CD4-positive, alpha-beta T cell treated with Interleukin-17A for 4 hours (primary cell): ENCODE measurements at regions not wholly inside any gene's neighbourhood (a gene's known extent, or its start where the extent isn't known, plus 50 kb on each side); places are given as distances from the start of the nearest gene placed in this dataset.
"Not testable (repeated sequence)": the region's sequence is repeated elsewhere in the genome, so short reads cannot be mapped to it uniquely, and the experiment has no call there.

Source experiments
- DNase-seq: peaks from one replicate; pipeline ENCODE4 v3.0.0-alpha.2; 2020; ENCODE audit warnings: mixed read lengths

DNA sequence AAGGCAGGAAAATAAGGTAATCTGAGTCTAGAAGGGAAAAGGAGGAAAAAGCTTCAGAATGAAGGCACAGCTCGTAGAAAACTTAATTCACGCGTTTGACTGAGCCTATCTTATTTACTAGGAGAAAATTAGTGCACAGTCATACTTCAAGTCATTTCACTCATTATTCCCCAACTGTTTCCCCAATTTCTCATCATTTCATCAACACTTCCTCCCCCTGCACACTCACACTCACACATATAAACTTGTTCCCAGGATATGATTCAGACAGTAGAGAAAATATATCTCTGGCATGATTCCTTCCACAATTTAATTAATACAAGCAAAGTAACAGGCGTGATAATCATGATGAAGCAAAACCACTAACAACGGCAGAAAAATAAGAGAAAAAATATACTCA lies 94.5 kb upstream of the F13A1 start:
- no peak for DNase-seq

DNA sequence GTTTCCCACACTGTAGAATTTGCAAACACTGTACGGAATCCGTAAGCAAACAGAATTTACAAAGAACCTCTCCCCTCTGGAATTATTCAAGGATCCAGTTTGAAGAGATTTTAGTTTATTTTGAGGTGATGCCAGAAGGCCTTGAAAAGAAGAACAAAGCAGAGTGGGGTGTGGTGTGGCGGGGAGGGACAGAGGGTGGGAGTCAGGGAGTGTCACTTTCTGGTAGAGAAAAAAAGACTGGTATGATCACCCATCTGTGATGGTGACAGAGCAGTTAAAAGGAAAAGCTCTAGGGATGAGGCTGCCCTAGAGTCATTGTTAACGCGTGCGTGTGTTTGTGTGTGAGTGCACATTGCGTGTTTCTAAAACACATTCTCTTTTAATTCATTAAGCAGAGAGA lies 97.0 kb upstream of the F13A1 start:
- DNase-seq: no peak

DNA sequence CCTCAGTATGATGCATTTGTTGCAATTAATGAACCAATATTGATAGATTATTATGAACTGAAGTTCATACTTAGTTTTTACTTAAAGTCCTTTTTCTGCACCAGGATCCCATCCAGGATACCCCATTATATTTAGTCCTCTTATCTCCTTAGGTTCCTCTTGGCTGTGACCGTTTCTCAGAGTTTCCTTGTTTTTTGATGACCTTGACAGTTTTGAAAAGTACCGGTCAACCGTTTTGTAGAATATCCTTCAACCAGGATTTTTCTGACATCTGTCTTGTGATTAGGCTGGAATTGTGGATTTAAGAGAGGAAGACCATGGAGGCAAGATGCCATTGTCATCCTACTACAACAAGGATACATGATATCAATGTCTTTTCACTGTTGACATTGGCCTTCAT lies 98.0 kb upstream of the F13A1 start:
- no peak for DNase-seq

DNA sequence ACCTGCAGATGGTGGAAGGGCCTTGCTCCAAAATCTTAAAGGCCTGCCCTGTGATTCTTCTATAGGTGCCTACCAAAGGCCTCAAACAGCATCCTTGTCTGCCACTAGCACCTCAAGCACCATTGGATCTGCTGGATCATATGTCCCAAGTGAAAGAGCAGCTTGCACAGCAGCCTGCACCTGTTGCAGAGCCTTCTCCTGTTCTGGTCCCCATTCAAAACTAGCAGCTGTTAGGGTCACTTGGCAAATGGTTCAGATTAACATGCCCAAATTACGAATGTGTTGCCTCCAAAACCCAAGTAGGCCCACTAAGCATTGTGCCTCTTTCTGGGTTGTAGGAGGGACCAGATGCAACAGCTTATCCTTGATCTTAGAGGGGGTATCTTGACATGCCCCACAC lies 99.6 kb upstream of the F13A1 start:
- DNase-seq: no peak

DNA sequence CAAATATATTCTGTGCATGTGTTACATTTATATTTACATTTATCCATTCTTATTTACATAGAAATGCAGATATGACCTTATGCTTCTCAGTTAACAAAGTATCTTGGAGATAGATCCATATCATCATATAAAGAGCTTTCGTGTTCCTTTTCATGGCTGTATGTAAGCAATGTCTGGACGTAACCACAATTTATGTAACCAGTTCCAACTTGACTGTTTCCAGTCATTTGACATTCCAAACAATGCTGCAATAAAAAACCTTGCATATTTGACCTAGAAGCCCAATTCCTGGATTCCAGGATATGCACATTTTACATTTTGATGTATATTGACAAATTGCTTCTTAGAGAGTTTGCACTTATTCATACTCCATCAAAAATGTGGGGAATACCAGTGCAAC lies 113.7 kb upstream of the F13A1 start:
- no peak for DNase-seq

DNA sequence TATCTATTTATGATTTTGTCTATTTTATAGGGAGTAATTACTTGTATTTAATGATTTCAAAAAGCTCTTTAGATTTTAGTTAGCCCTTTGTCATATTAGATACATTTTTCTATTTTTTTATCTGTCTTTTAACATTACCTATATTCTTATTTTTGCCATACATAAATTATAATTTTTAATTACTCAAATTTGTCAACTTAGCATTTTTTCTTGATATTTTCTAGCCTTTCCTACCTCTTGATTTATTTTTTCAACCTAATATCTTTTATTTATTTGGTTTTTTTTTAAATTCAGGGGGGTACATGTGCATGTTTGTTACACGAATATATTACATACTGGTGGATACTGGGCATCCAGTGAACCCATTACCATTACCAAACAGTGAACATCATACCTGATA lies 114.3 kb upstream of the F13A1 start:
- DNase-seq: no peak

DNA sequence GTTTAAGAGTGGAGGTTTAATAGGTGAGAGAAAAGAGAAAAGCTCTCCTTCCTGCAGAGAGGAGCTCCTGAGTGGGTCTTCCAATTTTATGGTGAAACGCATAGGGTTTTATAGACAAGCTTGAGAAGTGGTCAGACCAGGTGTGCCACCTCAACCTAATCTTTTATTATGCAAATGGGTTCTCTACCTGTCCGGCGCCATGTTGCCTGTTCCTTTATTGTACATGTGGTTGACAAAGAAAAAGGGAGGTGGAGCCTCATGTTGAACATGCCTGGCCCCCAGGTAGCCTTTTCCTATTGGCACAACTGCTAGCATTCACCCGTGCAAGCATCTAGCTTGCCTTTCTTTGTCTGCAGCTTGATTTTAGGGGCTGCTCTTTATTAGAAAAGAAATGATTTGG lies 115.9 kb upstream of the F13A1 start:
- DNase-seq: no peak

DNA sequence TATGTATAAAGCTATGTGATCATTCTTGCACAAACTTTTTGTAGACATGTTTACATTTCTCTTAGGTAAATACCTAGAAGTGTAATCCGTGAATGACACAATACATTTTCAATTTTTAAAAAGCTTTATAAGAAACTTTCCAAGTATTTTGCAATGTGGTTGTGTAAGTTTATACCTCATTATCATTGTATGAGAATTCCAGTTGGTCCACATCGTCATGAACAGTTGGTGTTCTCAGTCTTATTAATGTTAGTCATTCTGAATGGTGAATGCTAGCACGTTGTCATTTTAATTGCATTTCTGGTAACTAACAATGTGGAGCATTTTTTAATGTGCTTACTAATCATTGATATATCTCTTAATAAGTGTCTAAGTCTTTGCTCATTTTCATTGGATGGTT lies 116.5 kb upstream of the F13A1 start:
- no peak for DNase-seq

DNA sequence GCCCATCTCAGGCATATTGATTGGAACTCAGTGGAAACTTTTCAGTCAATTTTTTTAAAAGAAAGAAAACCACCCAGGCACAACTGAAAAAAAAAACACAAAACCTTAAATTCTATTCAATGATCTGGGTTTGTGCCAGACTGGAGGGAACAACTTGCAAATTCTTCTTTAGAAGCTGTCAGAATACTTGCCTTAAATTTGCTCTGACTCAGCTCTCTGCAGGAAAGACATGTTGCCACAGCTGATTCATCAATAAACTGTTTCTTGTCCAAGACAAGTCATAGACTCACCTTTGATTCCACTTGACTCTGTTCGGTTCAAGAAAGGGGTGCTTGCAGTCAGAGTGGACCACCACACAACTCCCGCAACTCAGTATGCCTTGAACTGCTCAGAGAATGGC lies 117.8 kb upstream of the F13A1 start:
- DNase-seq: no peak

DNA sequence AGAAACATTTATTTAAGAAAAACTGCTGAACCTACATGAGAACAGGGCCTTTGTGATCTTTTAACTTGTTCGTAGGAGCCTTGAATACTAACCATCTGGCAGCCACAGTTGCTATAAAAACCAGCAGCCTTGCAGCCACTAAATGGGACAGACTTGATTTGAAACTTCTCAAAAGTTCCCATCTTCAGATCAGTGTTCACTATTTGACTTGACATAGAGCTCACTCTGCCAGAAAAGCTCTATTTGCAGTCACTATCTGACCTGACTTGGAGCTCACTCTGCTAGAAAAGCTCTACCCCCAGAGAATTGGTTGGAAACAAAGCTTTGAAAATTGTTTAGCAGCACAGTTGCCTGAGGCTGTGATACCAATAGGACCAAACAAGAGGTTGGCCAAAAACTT lies 119.3 kb upstream of the F13A1 start:
- DNase-seq: no peak

DNA sequence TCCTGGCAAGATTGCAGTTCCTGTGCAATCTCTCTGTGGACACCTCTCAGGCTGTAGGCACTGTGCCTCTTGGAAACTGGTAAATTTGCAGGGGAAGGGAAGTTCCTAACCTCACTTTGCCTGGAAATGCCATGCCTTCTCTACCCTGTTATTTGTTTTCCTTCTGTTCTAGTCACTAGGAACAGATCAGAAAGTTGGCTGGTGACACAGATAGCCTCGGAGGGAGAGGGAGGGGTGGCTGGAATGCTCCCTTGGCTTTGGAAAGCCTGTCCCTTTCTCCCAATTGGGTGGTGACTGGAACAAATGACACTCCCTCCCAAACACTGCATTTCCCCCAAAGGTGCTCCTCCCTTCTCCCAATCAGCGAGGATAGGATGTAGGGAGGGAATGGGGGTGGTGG lies 131.5 kb upstream of the F13A1 start:
- no peak for DNase-seq

DNA sequence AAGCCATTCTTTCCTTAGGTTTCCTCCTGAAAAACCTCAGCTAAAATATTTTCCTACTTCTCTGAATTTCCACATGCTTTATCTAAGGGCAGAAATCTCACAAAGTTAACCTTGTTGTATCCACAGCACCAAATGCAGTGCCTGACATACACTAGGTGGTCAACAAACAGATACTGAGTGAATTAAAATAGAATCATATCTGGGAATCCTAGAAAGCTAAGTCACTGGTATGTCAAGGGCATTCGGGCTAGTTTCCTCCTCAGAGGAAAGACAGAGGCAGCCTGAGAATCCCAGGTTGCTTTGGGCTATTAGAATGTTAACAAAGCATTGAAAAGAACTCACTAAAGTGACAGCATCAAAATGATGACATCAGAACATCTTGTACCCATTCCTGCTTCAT lies 132.7 kb upstream of the F13A1 start:
- DNase-seq: no peak

DNA sequence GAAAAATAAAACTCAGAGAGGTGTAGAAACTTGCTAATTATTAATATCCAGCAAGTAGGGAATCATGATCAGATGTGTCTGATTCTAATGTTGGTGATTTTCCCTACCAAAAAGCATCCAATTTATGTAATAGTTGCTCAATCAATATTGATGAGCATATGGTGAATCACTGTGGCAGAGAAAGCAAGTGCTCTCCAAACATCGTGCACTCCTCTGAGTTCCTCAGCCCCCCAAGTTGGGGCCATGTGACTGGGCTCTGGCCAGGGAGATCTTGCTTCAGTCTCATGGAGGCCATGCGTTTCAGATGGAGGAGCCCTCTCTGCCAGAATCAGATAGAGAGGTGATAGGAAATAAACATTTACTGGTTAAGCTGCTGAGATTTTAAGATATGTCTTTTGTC lies 133.2 kb upstream of the LY86 start:
- no peak for DNase-seq

DNA sequence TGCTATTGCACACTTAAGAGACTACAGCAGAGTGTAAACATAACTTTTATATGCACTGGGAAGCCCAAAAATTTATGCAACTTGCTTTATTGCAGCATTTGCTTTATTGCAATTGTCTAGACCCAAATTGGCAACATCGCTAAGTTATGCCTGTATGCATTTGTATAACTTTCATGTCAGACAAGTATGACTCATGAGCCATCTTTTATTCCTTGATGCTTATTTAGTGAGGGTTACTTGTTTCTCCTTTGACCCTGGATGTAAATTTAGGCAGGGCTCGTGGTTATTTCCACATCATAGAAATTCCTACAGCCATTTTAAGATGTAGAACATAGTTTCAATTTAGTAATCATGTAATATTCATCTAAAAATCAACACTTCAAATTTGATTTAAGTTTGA lies 130.3 kb upstream of the LY86 start:
- no peak for DNase-seq

DNA sequence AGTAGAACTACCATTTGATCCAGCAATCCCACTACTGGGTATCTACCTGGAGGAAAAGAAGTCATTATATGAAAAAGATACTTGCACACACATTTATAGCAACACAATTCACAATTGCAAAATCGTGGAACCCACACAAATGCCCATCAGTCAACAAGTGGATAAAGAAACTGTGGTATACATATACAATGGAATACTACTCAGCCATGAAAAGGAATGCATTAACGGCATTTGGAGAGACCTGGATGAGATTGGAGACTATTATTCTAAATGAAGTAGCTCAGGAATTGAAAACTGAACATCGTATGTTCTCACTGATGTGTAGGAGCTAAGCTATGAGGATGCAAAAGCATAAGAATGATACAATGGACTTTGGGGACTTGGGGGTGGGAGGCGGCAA lies 128.6 kb upstream of the LY86 start:
- DNase-seq: not testable (repeated sequence)

DNA sequence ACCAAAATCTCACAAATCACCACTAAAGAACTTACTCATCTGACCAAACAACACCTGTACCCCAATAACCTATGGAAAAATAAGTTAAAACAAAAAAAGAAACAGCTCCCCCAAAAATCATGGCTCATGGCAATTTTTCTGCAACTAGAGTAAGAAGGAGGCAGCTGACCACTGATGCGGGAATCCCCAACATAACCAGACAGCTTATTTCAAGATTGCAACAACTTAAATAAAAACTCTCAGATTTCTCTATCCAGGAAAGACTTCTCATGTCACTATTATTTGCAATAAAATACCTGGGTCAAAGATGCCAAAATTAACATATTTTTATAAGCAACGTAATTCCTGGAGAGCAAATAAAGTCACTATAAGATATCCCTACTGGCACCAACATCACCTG lies 128.1 kb upstream of the LY86 start:
- no peak for DNase-seq

DNA sequence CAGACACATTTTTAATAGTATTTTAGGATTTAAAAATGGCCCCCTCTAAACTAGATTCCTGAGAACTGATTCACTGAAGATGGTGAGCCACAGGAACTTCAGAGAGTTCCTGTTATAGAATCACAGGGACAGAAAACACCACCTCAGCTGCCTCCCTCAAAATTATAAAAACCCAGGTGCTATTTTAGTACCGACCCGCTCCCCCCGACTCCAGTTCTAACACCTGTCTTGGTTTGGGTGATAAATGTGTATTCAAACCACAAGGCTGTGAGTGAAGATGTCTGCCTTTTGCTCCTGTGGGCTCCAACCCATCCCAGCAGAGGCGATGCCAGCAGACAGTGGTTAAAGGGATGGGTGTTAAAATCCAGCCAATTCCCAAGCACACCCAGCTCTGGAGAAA lies 127.4 kb upstream of the LY86 start:
- DNase-seq: no peak

DNA sequence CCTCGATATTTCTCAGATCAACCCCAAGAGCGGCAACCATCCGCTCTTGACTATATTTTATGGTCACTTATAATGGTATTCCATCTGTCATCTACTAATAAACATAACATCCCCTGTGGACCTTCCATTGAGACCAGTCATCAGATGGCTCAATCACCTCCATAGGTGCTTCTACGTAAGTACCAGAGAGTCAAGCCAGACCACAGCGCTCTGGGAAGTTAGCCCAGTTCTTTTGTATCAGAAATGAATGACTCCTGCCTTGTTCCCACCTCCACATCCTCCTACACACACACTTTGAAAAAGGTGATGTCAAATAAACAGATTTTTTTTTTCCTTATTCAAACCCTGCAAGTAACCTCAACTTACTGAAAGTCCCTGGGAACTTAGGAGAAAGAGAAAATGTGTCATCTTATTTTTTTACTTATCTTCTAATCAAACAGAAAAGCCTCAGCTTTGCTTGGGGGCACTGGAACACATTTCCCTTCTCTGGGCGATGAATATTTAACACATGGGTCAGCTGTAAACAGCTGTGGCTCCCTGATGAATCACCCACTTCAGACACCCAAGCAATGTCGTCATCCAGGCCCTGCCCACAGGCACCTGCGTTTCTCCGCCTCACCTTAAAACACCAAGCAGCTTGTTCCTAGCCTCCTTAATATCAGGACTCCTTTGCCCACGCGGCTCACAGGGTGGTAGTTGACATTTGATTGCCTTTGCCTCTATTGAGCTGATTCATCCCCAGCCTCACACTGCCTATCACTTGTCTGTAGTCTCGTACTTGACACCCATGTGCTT lies 121.4 kb upstream of the LY86 start:
- DNase-seq: no peak

DNA sequence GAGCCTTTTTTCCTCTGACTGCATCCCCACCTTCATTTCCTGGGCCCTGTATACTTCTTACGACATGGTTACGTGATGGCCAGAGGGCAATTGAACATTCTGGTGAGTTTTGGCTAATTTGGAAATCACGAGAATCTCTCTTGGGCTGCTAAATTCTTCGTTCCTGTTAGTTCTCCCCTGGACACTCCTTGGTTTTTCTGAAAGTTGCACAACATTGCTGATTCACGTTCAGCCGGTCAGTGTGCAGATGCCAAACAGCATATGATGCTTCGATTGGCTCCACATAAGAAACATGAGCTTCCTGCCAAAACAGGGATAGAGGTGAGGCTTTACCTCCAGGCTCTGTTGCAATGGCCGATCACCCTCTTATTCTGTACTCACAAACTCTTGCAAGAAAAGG lies 119.4 kb upstream of the LY86 start:
- DNase-seq: no peak

DNA sequence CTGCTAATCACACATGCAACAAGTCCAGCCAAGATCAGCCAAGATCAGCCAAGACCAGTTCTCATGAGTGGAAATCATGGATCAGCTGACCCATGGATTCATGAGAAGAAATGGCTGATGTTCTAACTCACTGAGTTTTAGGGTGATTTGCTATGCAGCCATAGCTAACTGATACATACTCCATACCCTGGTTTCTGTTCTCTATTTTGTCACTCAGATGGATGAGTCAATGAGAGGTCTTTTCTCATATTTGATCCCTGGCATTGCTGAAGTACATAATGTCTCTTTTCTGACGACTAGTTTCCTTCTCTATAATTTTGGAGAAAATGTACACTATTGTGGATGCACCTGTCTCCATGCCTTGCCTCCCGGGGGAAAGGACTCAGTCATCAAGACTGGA lies 118.4 kb upstream of the LY86 start:
- no peak for DNase-seq

DNA sequence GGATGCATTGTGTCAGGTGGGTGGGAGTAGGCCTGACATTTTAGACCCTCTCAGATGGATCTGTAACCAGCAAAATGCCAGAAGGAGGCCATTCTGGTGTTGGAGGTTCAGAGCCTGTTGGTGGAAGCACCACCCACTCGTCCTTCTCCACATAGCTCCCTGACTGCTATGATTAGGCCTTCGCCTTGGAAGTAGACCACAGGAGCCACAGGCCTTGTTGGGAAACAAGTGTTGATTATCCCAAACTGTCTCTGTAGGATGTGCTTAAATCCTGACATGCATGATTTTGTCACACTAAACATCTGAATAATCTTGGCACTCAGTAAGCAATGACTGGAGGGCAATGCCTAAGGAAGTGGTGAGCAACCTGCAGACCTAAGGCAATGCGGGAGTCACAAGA lies 117.2 kb upstream of the LY86 start:
- DNase-seq: no peak

DNA sequence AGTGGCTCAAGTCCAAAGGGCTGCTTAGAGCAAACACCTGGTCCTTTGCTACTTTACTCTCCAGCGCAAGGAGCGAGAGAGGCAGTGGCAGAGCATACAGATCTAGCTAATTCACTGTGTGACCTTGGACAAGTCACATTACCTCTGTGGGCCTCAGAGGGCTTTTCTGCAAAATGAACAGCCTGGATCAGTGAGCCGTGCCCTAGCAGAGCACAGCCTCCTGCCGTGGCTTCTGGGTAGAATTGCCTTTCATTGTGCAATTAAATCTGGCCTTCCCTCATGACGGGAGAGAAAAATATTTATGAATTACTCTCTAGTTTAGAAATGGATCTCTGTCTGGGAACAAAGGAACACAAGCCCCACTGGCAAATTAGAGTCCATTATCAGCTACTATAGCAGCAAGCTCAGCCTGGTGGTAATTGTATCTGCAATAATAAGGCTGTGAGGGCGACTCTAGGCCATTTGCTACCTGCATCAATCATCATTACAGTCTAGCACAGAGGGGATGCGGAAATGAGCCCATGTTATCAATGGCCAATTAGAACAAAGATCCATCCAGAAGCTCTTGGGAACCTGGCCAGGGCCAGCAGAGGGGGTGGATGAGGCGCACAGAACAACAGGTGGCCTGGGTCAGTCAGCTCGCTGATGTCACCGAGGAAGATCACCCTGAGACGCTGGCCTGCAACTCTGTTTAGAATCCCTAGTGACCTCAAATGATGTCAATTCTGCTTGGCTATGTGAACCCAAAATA lies 114.2 kb upstream of the LY86 start:
- no peak for DNase-seq

DNA sequence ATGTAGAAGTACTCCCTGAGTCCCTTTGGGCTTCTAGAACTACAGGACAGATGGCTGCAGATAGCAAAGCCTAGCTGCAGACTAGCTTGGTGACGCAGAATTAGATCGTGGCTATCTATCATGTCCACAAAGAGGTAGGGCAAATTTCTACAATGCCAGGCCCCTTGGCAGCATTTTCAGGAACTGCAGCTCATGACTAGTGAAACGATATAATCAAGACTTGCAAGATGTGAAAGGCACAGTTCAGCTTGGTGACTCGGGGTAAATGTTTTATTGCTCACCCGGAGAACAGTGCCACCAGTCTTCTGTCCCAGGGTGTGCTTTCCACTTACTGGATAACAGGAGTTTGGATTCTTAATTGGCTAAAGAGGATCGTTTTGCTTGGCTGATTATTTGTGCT lies 108.7 kb upstream of the LY86 start:
- no peak for DNase-seq

DNA sequence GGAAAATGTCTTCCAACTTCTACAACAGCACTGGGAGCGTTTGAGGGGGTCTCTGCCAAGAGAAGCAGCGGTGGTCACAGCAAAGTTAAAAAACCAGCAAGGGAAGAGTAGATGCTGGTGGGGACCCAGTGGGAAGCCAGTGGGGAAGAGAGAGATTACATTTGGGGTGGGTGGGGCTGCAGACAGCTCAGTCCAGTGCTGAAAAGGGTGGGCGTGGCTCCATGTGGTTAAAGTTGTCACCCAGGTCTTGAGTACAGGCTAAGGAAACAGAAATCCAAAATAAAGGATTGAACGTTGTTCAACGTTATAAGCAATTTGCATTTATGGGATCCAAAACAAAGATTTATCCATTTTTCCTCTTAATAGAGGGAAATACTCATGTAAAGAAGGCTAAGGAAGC lies 106.3 kb upstream of the LY86 start:
- no peak for DNase-seq

DNA sequence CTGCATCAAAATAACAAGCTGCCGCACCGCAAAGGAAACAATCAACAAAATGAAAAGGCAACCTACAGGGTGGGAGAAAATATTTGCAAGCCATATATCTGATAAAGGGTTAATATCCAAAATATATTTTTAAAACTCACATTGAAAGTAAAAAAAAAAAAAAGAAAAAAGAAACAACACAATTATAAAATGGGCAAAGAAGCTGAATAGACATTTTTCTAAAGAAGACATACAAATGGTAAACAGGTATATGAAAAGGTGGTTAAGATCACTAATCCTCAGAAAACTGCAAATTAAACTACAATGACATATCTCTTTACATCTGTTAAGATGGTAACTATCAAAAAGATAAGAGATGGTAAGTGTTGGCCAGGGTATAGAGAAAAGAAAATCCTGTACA lies 105.4 kb upstream of the LY86 start:
- no peak for DNase-seq
